IMR-90 (cell line): ENCODE measurements at regions not wholly inside any gene's neighbourhood (a gene's known extent, or its start where the extent isn't known, plus 50 kb on each side); places are given as distances from the start of the nearest gene placed in this dataset.

ENCODE experiments used
- ATAC-seq: fragments of 200-7000 bp; cut with Tn5 transposase; 2 replicates; pipeline ENCODE4 v1.9.1; 2020; ENCODE audit warnings: low read depth, mild to moderate bottlenecking, moderate library complexity
- BruUV-seq: library from RNA; stranded (reverse); fragments of 400-500 nt; replicated peaks from 2 replicates; lab custom pipeline; 2021; lab: Mats Ljungman, UMichigan
- CTCF ChIA-PET: fragments of 300-600 bp; formaldehyde crosslinking; extraction: SDS; loops from one replicate; lab custom pipeline; 2021; ENCODE audit warnings: antibody characterized with exemption; lab: Yijun Ruan, JAX
- POLR2A ChIA-PET: fragments of 300-600 bp; sonication (Branson Sonifier 250); formaldehyde crosslinking; loops from one replicate; lab custom pipeline; 2022; ENCODE audit warnings: antibody characterized with exemption; ENCODE audit not compliant: unreplicated experiment; lab: Charles Lee
- DNase-seq: peaks from one replicate; pipeline ENCODE4 v3.0.0; 2013
- H2AFZ ChIP-seq: replicated peaks from 2 replicates; pipeline ENCODE3; 2013; ENCODE audit warnings: low read length, mild to moderate bottlenecking; ENCODE audit not compliant: poor library complexity
- H2AK5ac ChIP-seq: 2 replicates; pipeline ENCODE4 v1.6.1; 2013; ENCODE audit warnings: low read depth, low read length, inconsistent platforms
- H2AK9ac ChIP-seq: replicated peaks from 2 replicates; pipeline ENCODE3; 2013; ENCODE audit warnings: mild to moderate bottlenecking, low read depth, low read length, moderate library complexity; ENCODE audit not compliant: poor library complexity
- H2BK120ac ChIP-seq: 2 replicates; pipeline ENCODE4 v1.6.1; 2013; ENCODE audit warnings: low read depth, low read length, inconsistent platforms
- H2BK15ac ChIP-seq: 3 replicates; pipeline ENCODE4 v1.6.1; 2013; ENCODE audit warnings: low read depth, low read length, inconsistent platforms
- H2BK20ac ChIP-seq: 2 replicates; pipeline ENCODE4 v1.6.1; 2013; ENCODE audit warnings: low read depth, mild to moderate bottlenecking, inconsistent platforms, low read length, moderate library complexity
- H2BK5ac ChIP-seq: 2 replicates; pipeline ENCODE4 v1.6.1; 2013; ENCODE audit warnings: mild to moderate bottlenecking, low read depth, low read length, inconsistent platforms; ENCODE audit not compliant: poor library complexity, severe bottlenecking
- H3K14ac ChIP-seq: replicated peaks from 2 replicates; pipeline ENCODE4 v1.6.1; 2013; ENCODE audit warnings: low read depth, low read length, inconsistent platforms
- H3K18ac ChIP-seq: 2 replicates; pipeline ENCODE4 v1.6.1; 2013; ENCODE audit warnings: low read depth, low read length, control low read depth
- H3K23ac ChIP-seq: 2 replicates; pipeline ENCODE4 v1.6.1; 2013; ENCODE audit warnings: low read depth, low read length, inconsistent platforms
- H3K27ac ChIP-seq: 2 replicates; pipeline ENCODE4 v1.5.1; 2013; ENCODE audit warnings: mild to moderate bottlenecking, control low read depth, low read length; ENCODE audit not compliant: insufficient read depth
- H3K27me3 ChIP-seq: 2 replicates; pipeline ENCODE4 v1.6.1; 2013; ENCODE audit warnings: low read length; ENCODE audit not compliant: control insufficient read depth, insufficient read depth
- H3K36me3 ChIP-seq: 2 replicates; pipeline ENCODE4 v1.6.1; 2013; ENCODE audit warnings: low read length, mixed read lengths; ENCODE audit not compliant: control insufficient read depth, insufficient read depth
- H3K4ac ChIP-seq: 2 replicates; pipeline ENCODE4 v1.6.1; 2013; ENCODE audit warnings: low read depth, low read length, inconsistent platforms
- H3K4me1 ChIP-seq: 2 replicates; pipeline ENCODE4 v1.6.1; 2013; ENCODE audit warnings: low read length, mixed read lengths; ENCODE audit not compliant: control insufficient read depth, insufficient read depth
- H3K4me2 ChIP-seq: 2 replicates; pipeline ENCODE4 v1.6.1; 2013; ENCODE audit warnings: low read depth, mild to moderate bottlenecking, control low read depth, low read length, moderate library complexity
- H3K4me3 ChIP-seq: 2 replicates; pipeline ENCODE4 v1.5.1; 2013; ENCODE audit warnings: low read depth, mild to moderate bottlenecking, control low read depth, low read length, moderate library complexity; ENCODE audit not compliant: insufficient read depth
- H3K56ac ChIP-seq: 2 replicates; pipeline ENCODE4 v1.6.1; 2013; ENCODE audit warnings: low read length, inconsistent platforms; ENCODE audit not compliant: insufficient read depth; ENCODE audit errors: extremely low read depth
- H3K79me1 ChIP-seq, 2 experiments: 2 replicates each; pipeline ENCODE4 v1.6.1; 2013; ENCODE audit warnings: low read length in 2 of 2, inconsistent platforms in 1 of 2, low read depth in 1 of 2
- H3K9ac ChIP-seq: 2 replicates; pipeline ENCODE4 v1.6.1; 2013; ENCODE audit warnings: low read depth, low read length, control low read depth
- H3K9me1 ChIP-seq: 2 replicates; pipeline ENCODE4 v1.6.1; 2013; ENCODE audit warnings: low read length, inconsistent platforms; ENCODE audit not compliant: insufficient read depth
- H3K9me3 ChIP-seq: 2 replicates; pipeline ENCODE4 v1.6.1; 2013; ENCODE audit warnings: low read length; ENCODE audit not compliant: control insufficient read depth, insufficient read depth
- H4K20me1 ChIP-seq: 2 replicates; pipeline ENCODE4 v1.6.1; 2013; ENCODE audit warnings: low read length, inconsistent platforms; ENCODE audit not compliant: insufficient read depth
- H4K5ac ChIP-seq: 2 replicates; pipeline ENCODE4 v1.6.1; 2013; ENCODE audit warnings: mild to moderate bottlenecking, low read depth, low read length, control low read depth
- H4K8ac ChIP-seq, 2 experiments: 2 replicates each; pipeline ENCODE4 v1.6.1; 2013; ENCODE audit warnings: low read depth in 2 of 2, low read length in 2 of 2, control low read depth in 1 of 2, inconsistent platforms in 1 of 2
- H4K91ac ChIP-seq: 2 replicates; pipeline ENCODE4 v1.6.1; 2013; ENCODE audit warnings: low read depth, low read length, inconsistent platforms; ENCODE audit not compliant: insufficient read depth
- BHLHE40 ChIP-seq: fragments of 150-350 bp; IDR thresholded peaks from 2 replicates; pipeline ENCODE4 v1.6.1; 2016; ENCODE audit warnings: mild to moderate bottlenecking, low read depth, low read length
- CEBPB ChIP-seq: IDR thresholded peaks from 2 replicates; pipeline ENCODE4 v1.6.1; 2012; ENCODE audit warnings: low read depth, low read length, improper control_type of control experiment
- CHD1 ChIP-seq: IDR thresholded peaks from 2 replicates; pipeline ENCODE4 v1.6.1; 2012; ENCODE audit warnings: low read depth, low read length, improper control_type of control experiment
- ELK1 ChIP-seq: fragments of 150-350 bp; IDR thresholded peaks from 2 replicates; pipeline ENCODE4 v1.6.1; 2016; ENCODE audit warnings: low read depth, mild to moderate bottlenecking, low read length, moderate library complexity, borderline replicate concordance
- MAFK ChIP-seq: IDR thresholded peaks from 2 replicates; pipeline ENCODE4 v1.6.1; 2012; ENCODE audit warnings: low read depth, low read length, improper control_type of control experiment
- MAZ ChIP-seq: IDR thresholded peaks from 2 replicates; pipeline ENCODE4 v1.6.1; 2012; ENCODE audit warnings: low read depth, mild to moderate bottlenecking, low read length, improper control_type of control experiment, moderate library complexity, borderline replicate concordance
- RAD21 ChIP-seq: IDR thresholded peaks from 2 replicates; pipeline ENCODE4 v1.6.1; 2012; ENCODE audit warnings: low read length, improper control_type of control experiment
- RFX5 ChIP-seq: IDR thresholded peaks from 2 replicates; pipeline ENCODE4 v1.8.0; 2012; ENCODE audit warnings: low read depth, mild to moderate bottlenecking, low read length, moderate library complexity
- USF2 ChIP-seq: fragments of 150-350 bp; IDR thresholded peaks from 2 replicates; pipeline ENCODE4 v1.6.1; 2017; ENCODE audit warnings: mild to moderate bottlenecking, antibody characterized with exemption, low read length, low read depth
- WGBS, 2 experiments: methylation state at CpG; one replicate each; pipeline versions ENCODE4 v1.1.5 to v1.1.7; 2013; ENCODE audit warnings: missing lambda C conversion rate in 2 of 2; ENCODE audit not compliant: insufficient read length in 1 of 2; ENCODE audit errors: extremely low coverage in 2 of 2; 5-methylcytosine and 5-hydroxymethylcytosine counted together
- dilution Hi-C: fragments of 300-500 bp; cut with HindIII; formaldehyde crosslinking; loops from one replicate; pipeline ENCODE4 v1.14.3; 2018; ENCODE audit warnings: low sequenced_read_pairs; ENCODE audit not compliant: unreplicated experiment
- in situ Hi-C: fragments of 300-500 bp; cut with MboI; formaldehyde crosslinking; loops from 3 replicates; pipeline ENCODE4 v1.14.3; 2019; ENCODE audit warnings: low sequenced_read_pairs, inconsistent platforms, mixed read lengths
- intact Hi-C: fragments of 100-400 bp; cut with micrococcal nuclease; formaldehyde crosslinking; loops from 2 replicates; pipeline ENCODE4 v1.10.0; 2022

GRCh38 chr10:53230651-53231050 lies 458.1 kb upstream of the MBL2 start:
- dilution Hi-C loops (no loop called here), in situ Hi-C loops (no loop called here), intact Hi-C loops (no loop called here)
- no peak overlapping the region for H3K18ac ChIP-seq
- H2AK5ac ChIP-seq: no peak overlapping the region
- H2BK15ac ChIP-seq: no peak overlapping the region
- ChIA-PET CTCF (no interaction called here), POLR2A (no interaction called here)
- no peak overlapping the region for H3K27ac ChIP-seq
- no peak overlapping the region for H2BK5ac ChIP-seq
- H3K56ac ChIP-seq: no peak overlapping the region
- no peaks in the 10 kb centered on the region for H4K20me1 ChIP-seq
- H3K4me2 ChIP-seq: no peak overlapping the region
- BruUV-seq: no TSS peak
- H3K4me1 ChIP-seq: no peaks in the 10 kb centered on the region
- no peak overlapping the region for H3K9ac ChIP-seq
- no peak overlapping the region for H4K91ac ChIP-seq
- WGBS, 2 experiments: no CpG with 5 or more reads among the region's 2 CpGs
- H3K23ac ChIP-seq: no peak overlapping the region
- H2AFZ ChIP-seq: no peak overlapping the region
- H4K8ac ChIP-seq: no peak overlapping the region
- H4K5ac ChIP-seq: no peak overlapping the region
- no peak overlapping the region for H3K4ac ChIP-seq
- no peaks in the 10 kb centered on the region for H3K27me3 ChIP-seq
- no peak overlapping the region for H2AK9ac ChIP-seq
- no peak overlapping the region for H3K4me3 ChIP-seq
- no peaks in the 10 kb centered on the region for H3K9me1 ChIP-seq
- H2BK20ac ChIP-seq: no peak overlapping the region
- H3K36me3 ChIP-seq: no peaks in the 10 kb centered on the region
- H3K9me3 ChIP-seq: no peaks in the 10 kb centered on the region
- H2BK120ac ChIP-seq: no peak overlapping the region
- no peaks in the 10 kb centered on the region for H3K79me1 ChIP-seq
- no peak for TF ChIP-seq RAD21
- no peak for TF ChIP-seq ELK1
- no peak for TF ChIP-seq CEBPB
- TF ChIP-seq CHD1: no peak
- TF ChIP-seq BHLHE40: no peak
- TF ChIP-seq MAZ: no peak
- no peak for TF ChIP-seq RFX5
- TF ChIP-seq USF2: no peak
- TF ChIP-seq MAFK: no peak
- ATAC-seq (no peak), DNase-seq (no peak)
- no peak overlapping the region for H3K14ac ChIP-seq
